Endodermal cell (in vitro differentiated cells): ENCODE measurements at regions not wholly inside any gene's neighbourhood (a gene's known extent, or its start where the extent isn't known, plus 50 kb on each side); places are given as distances from the start of the nearest gene placed in this dataset.
"Not testable (repeated sequence)": the region's sequence is repeated elsewhere in the genome, so short reads cannot be mapped to it uniquely, and the experiment has no call there.

ENCODE experiments used
- DNase-seq: peaks from one replicate; pipeline ENCODE4 v3.0.0-alpha.2; 2017
- H3K27ac ChIP-seq: 2 replicates; pipeline ENCODE4 v1.5.1; 2013; ENCODE audit warnings: mild to moderate bottlenecking, low read depth, low read length, moderate library complexity
- H3K27me3 ChIP-seq: 2 replicates; pipeline ENCODE4 v1.6.1; 2013; ENCODE audit warnings: mild to moderate bottlenecking, low read length, moderate library complexity; ENCODE audit not compliant: insufficient read depth, control insufficient read depth, poor library complexity, severe bottlenecking
- H3K36me3 ChIP-seq: 2 replicates; pipeline ENCODE4 v1.7.0; 2013; ENCODE audit warnings: mild to moderate bottlenecking, low read length, moderate library complexity; ENCODE audit not compliant: control insufficient read depth, insufficient read depth
- H3K4me1 ChIP-seq: one replicate; pipeline ENCODE4 v1.7.0; 2013; ENCODE audit warnings: low read length; ENCODE audit not compliant: control insufficient read depth, insufficient read depth
- H3K4me3 ChIP-seq: 2 replicates; pipeline ENCODE4 v1.5.1; 2013; ENCODE audit warnings: mild to moderate bottlenecking, low read length, moderate library complexity
- H3K9ac ChIP-seq: 2 replicates; pipeline ENCODE4 v1.6.1; 2013; ENCODE audit warnings: mild to moderate bottlenecking, low read length, moderate library complexity; ENCODE audit not compliant: poor library complexity, severe bottlenecking; ENCODE audit errors: extremely low read depth
- H3K9me3 ChIP-seq: 2 replicates; pipeline ENCODE4 v1.6.1; 2013; ENCODE audit warnings: mild to moderate bottlenecking, low read length, moderate library complexity; ENCODE audit not compliant: control insufficient read depth
- H3K27ac Mint-ChIP-seq: 2 replicates; pipeline ENCODE4 v1.8.0; 2020; ENCODE audit warnings: mixed read lengths
- H3K27me3 Mint-ChIP-seq: 2 replicates; pipeline ENCODE4 v1.8.0; 2021; ENCODE audit warnings: mild to moderate bottlenecking, mixed read lengths; ENCODE audit not compliant: insufficient read depth
- H3K36me3 Mint-ChIP-seq: 2 replicates; pipeline ENCODE4 v1.8.0; 2020; ENCODE audit warnings: low read depth, mixed read lengths
- H3K4me1 Mint-ChIP-seq: 2 replicates; pipeline ENCODE4 v1.8.0; 2020; ENCODE audit warnings: mixed read lengths
- H3K4me3 Mint-ChIP-seq: 2 replicates; pipeline ENCODE4 v1.8.0; 2020; ENCODE audit warnings: mild to moderate bottlenecking, moderate library complexity, mixed read lengths
- H3K9me3 Mint-ChIP-seq: 2 replicates; pipeline ENCODE4 v1.8.0; 2020; ENCODE audit warnings: mild to moderate bottlenecking, mixed read lengths
- WGBS, 2 experiments: methylation state at CpG; one replicate each; pipeline versions ENCODE4 v1.1.5 to v1.1.7; 2013; ENCODE audit warnings: missing lambda C conversion rate in 2 of 2, mixed read lengths in 1 of 2; ENCODE audit not compliant: insufficient coverage in 1 of 2, insufficient read length in 1 of 2; 5-methylcytosine and 5-hydroxymethylcytosine counted together
- TF ChIP-seq, protein P1 (sequence below): fragments of 200-600 bp; sonication (generic); conservative IDR thresholded peaks from 2 replicates; pipeline ENCODE4 v1.5.0; 2021; ENCODE audit warnings: antibody characterized with exemption, mild to moderate bottlenecking

- H3K27me3 ChIP-seq, H3K9me3 Mint-ChIP-seq, H3K27ac Mint-ChIP-seq, H3K27ac ChIP-seq, H3K27me3 Mint-ChIP-seq, H3K36me3 ChIP-seq, H3K4me1 Mint-ChIP-seq, H3K36me3 Mint-ChIP-seq, H3K4me3 Mint-ChIP-seq, H3K4me3 ChIP-seq, H3K4me1 ChIP-seq, H3K9ac ChIP-seq: not testable (repeated sequence)
- peak; percentile 55 for DNase-seq
- H3K9me3 ChIP-seq = peaks cover 13% of the 10 kb centered on the region
- TF ChIP-seq, protein P1, sequence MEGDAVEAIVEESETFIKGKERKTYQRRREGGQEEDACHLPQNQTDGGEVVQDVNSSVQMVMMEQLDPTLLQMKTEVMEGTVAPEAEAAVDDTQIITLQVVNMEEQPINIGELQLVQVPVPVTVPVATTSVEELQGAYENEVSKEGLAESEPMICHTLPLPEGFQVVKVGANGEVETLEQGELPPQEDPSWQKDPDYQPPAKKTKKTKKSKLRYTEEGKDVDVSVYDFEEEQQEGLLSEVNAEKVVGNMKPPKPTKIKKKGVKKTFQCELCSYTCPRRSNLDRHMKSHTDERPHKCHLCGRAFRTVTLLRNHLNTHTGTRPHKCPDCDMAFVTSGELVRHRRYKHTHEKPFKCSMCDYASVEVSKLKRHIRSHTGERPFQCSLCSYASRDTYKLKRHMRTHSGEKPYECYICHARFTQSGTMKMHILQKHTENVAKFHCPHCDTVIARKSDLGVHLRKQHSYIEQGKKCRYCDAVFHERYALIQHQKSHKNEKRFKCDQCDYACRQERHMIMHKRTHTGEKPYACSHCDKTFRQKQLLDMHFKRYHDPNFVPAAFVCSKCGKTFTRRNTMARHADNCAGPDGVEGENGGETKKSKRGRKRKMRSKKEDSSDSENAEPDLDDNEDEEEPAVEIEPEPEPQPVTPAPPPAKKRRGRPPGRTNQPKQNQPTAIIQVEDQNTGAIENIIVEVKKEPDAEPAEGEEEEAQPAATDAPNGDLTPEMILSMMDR = peak; percentile 70
- 61 to 90% methylated on average over 3 to 5 of the region's 6 CpGs for WGBS, 2 experiments
Observed at GRCh38 chr10:109757670-109758069, 165.6 kb downstream of the XPNPEP1 start.

DNA sequence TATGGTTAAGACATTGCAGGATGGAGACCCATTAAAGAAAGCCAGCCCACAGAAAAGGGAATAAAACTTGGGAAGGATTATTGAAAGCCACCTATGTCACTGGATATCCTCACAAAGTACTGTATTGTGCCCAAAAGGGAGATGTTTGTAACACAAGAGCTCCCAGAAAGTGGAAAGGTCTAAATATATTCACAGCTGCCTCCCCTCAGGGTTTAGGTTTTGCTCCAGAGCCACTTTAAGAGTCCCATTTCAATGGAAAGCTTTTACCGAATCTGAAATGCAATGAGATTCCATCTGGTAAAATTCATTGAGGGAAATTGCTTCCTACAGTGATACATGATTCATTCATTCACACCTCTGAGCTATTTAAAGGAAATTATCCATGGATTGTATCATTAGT, 176.4 kb downstream of the XPNPEP1 start:
- no peaks in the 10 kb centered on the region for H3K4me1 ChIP-seq
- H3K36me3 ChIP-seq = no peaks in the 10 kb centered on the region
- WGBS, 2 experiments = 69 to 83% methylated on average over 1 of the region's 1 CpG
- Mint-ChIP-seq H3K27me3 (peaks cover 2% of the 10 kb centered on the region), H3K27ac (no peak overlapping the region), H3K4me3 (no peak overlapping the region), H3K4me1 (no peaks in the 10 kb centered on the region), H3K9me3 (no peaks in the 10 kb centered on the region), H3K36me3 (no peaks in the 10 kb centered on the region)
- no peak overlapping the region for H3K9ac ChIP-seq
- TF ChIP-seq, protein P1 = no peak
- no peak overlapping the region for H3K27ac ChIP-seq
- no peak for DNase-seq
- H3K27me3 ChIP-seq = no peaks in the 10 kb centered on the region
- H3K9me3 ChIP-seq = no peaks in the 10 kb centered on the region
- H3K4me3 ChIP-seq = no peak overlapping the region

- Histone ChIP-seq H3K36me3 (no peaks in the 10 kb centered on the region), H3K27me3 (no peaks in the 10 kb centered on the region), H3K4me1 (no peaks in the 10 kb centered on the region), H3K27ac (peak overlapping the region; percentile 93), H3K9ac (no peak overlapping the region), H3K4me3 (no peak overlapping the region), H3K9me3 (no peaks in the 10 kb centered on the region)
- Mint-ChIP-seq H3K4me1 (no peaks in the 10 kb centered on the region), H3K27me3 (peaks cover 2% of the 10 kb centered on the region), H3K9me3 (no peaks in the 10 kb centered on the region), H3K36me3 (no peaks in the 10 kb centered on the region), H3K27ac (no peak overlapping the region), H3K4me3 (no peak overlapping the region)
- DNase-seq = no peak
- TF ChIP-seq, protein P1 = no peak
Observed at GRCh38 chr10:109744020-109744419, 179.3 kb downstream of the XPNPEP1 start.
